ENCODE measurements at regions not wholly inside any gene's neighbourhood (a gene's known extent, or its start where the extent isn't known, plus 50 kb on each side); places are given as distances from the start of the nearest gene placed in this dataset.

- DNase-seq, result no peak
Observed at GRCh38 chr1:29667951-29668350, 431.6 kb downstream of the PTPRU start.

GRCh38 chr1:29664711-29665110 is 428.4 kb downstream of the PTPRU start:
- DNase-seq, result no peak

GRCh38 chr1:29658688-29659087 is 422.4 kb downstream of the PTPRU start:
- DNase-seq, result no peak

GRCh38 chr1:29657816-29658215 is 421.5 kb downstream of the PTPRU start:
- DNase-seq, result no peak

DNA sequence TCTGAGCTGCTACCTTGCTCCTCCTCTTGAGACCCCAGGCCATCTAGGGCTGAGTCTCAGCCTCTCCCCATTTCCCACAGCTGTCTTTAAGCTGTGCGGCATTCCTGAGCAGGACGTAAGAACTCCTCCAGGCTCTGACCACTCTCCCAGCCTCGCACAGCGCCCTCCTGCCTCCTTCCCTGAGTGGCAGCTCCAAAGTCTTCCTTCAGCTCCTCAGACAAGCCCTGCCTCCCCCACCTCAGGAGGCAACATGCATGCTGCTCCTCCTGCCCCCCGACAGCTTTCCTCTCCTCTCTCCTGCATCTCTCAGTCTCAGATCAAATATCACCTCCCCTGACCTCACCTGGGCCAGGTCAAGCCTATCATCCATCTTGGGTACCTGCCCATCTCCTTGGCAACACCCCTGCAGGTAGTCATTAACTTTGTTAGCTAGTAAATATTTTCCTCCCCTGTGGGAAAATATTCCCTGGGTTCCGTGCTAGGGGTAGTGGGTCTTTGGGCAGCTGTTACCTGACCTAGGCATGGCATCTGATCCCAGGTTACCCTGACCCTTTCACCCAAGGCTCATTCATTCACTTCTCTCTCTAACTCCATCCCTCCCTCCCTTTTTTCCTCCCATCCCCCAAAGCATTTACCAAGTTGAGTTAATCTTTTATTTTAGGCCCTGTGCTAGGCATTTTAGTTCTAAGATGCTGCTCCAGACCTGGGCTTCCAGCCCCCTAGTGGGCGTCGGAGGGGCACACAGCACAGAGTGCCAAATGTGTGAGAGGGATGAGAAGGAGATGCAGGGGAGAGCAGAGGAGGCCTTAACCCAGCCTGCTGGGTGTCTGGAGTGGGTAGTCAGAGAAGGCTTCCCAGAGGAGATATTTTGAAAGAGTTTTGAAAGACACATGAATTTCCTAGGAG is 419.9 kb downstream of the PTPRU start:
- DNase-seq, result no peak

DNA sequence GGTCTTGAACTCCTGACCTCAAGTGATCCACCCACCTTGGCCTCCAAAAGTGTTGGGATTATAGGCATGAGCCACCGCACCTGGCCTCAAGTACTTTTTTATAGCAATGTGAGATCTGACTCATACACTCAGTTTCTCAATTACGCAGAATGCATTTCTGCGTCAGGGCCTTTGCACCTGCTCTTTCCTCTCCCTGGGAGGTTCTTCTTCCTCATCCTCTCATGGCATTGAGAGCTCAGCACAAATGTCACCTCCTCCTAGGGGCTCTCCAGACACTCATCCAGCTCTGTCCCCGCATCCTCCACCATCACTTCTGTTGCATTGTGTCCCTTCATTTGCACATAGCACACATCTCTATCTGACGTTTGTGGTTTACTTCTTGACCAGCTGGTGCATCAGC is 418.8 kb downstream of the PTPRU start:
- no peak for DNase-seq

DNA sequence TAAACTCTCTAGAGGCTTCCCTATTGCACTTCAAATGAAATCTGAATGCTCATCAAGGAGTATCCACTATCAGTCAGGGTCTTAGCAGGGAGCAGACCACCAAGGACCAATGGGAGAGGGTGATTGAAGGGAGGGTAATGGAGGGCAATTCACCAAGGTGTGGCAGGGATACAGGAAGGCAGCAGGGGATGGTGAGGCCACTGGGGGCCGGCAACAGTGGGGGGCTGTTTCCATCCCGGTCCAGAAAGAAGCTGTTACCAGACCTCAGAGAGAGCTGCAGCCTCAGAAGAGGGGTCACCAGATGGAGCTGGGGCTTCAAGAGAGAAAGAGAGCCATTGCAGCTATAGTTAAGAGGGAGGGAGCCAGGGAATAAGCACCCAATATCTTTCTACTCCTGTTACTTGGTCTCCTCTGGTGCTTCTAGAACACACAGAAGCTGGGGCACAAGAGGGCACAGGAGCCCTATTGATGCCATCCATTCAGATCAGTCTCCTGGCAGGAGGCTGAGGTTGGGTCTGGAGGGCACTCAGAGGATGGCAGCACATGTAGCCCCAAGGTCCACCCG is 417.6 kb downstream of the PTPRU start:
- DNase-seq, result no peak

DNA sequence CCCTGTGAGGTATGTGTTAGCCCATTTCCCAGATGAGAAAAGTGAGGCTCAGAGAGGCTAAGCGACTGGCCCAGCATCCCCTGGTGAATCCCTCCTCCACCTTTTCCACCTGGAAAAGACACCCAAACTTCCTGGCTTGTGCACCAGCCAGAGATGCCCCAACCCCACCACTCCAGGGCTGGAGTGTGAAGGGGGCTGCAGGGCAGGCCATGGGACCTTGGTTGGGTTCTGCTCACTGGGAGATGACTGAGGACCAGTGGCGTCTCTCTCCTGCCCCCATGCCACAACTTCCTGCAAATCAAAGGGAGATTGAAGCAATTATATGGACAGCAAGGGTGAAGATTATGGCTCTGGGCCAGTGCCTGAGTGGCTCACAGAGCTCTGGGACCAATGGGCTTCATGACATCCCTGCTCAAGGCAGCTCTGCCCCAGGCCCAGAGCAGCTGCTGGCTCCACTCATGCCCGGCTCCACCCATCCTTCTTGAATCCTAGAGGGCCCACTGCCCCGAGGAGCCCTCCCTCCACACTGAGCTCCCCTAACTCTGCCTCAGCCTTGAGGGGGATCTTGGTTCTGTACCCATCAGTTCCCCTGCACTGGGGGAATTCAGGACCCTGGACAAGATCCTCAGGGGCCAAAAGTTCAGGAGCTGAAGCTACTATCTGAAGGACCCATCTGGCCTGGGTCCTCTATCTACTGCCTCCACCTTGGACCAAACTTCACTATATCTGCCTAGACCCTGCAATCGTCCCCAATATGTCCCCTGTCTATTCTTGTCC is 416.9 kb downstream of the PTPRU start:
- DNase-seq, result no peak

GRCh38 chr1:29651684-29652665 is 415.7 kb downstream of the PTPRU start:
- no peak for DNase-seq

- no peak for DNase-seq
Observed at GRCh38 chr1:29651246-29651645, 414.9 kb downstream of the PTPRU start.

GRCh38 chr1:29650476-29650875 is 414.2 kb downstream of the PTPRU start:
- DNase-seq, result no peak

- no peak for DNase-seq
Observed at GRCh38 chr1:29650041-29650400, 413.7 kb downstream of the PTPRU start.

DNA sequence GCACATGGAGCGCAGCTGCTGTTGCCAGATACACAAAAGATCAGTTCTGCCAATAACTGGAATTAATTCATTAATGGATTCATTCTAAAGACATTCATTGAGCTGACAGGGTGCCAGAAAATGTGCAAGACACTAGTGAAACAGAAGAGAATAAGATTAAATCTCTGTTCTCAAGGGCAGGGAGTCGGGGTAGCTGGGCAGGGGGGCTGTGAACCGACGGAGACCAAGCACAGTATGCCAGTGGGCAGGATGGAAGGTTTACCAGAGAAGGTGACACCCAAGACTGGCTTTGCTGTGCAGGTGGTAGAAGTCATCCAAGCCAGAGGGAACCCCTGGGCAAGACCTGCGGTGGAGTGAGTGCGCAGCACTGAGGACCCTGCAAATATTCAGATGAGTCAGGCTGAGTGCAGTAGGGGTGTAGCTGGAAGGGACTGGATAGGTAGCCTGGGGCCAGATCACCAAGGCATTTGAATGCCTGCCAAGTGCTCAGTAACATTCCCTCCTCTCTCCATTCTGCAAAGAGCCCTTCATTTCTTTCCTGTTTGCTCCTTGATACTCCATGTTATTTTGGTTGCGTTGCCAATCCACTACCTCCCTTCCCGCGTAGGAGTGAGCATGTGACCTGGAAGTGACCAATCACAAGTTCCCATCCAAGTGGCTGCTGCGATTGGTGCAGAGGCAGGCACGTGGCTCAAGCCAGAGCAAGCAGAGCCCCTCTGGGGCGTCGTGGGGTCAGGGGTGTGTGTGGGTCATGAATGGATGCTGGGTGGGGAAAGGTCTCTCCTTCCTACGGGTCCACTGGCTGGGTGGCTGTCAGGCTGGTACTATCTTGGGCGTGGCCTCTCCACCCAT is 413.1 kb downstream of the PTPRU start:
- no peak for DNase-seq

- no peak for DNase-seq
Observed at GRCh38 chr1:29648798-29649188, 412.5 kb downstream of the PTPRU start.

GRCh38 chr1:29648026-29648425 is 411.7 kb downstream of the PTPRU start:
- no peak for DNase-seq

- DNase-seq, result no peak
Observed at GRCh38 chr1:29647581-29647980, 411.3 kb downstream of the PTPRU start.

GRCh38 chr1:29646161-29646775 is 409.9 kb downstream of the PTPRU start:
- no peak for DNase-seq

GRCh38 chr1:29645586-29645985 is 409.3 kb downstream of the PTPRU start:
- DNase-seq, result no peak

DNA sequence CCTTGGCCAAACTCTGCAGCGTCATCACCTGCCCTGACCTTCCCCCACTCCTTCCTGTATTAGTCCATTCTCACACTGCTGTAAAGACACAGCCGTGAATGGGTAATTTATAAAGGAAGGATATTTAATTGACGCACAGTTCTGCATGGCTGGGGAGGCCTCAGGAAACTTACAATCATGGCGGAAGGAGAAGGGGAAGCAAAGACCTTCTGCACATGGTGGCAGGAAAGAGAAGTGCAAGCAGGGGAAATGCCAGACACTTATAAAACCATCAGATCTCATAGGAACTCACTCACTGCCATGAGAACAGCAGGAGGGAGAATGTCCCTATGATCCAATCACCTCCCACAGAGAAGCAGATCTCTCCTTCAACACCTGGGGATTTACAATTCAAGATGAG is 408.5 kb downstream of the PTPRU start:
- DNase-seq, result no peak

- no peak for DNase-seq
Observed at GRCh38 chr1:29643838-29644440, 407.6 kb downstream of the PTPRU start.

GRCh38 chr1:29643281-29643680 is 407.0 kb downstream of the PTPRU start:
- DNase-seq, result no peak

Measured in inflammatory macrophage treated with lipopolysaccharide for 1 hour (primary cell).